Caco-2 (cell line): ENCODE measurements at regions not wholly inside any gene's neighbourhood (a gene's known extent, or its start where the extent isn't known, plus 50 kb on each side); places are given as distances from the start of the nearest gene placed in this dataset.

Experiments
- BruUV-seq: library from RNA; stranded (reverse); fragments of 400-500 nt; replicated peaks from 2 replicates; lab custom pipeline; 2021; lab: Mats Ljungman, UMichigan
- CTCF ChIA-PET: fragments of 300-600 bp; sonication (Branson Sonifier 250); formaldehyde crosslinking; loops from one replicate; lab custom pipeline; 2022; ENCODE audit warnings: antibody characterized with exemption; lab: Charles Lee
- POLR2A ChIA-PET: fragments of 300-600 bp; sonication (Branson Sonifier 250); formaldehyde crosslinking; loops from one replicate; lab custom pipeline; 2022; ENCODE audit warnings: antibody characterized with exemption; lab: Charles Lee
- DNase-seq, 2 experiments: peaks; one replicate each; pipeline versions ENCODE4 v3.0.0 to v3.0.0-alpha.2; 2020 to 2022
- H3K27me3 ChIP-seq: replicated peaks from 2 replicates; pipeline ENCODE4 v1.6.0; 2011; ENCODE audit warnings: low read length; ENCODE audit not compliant: control insufficient read depth, insufficient read depth
- H3K36me3 ChIP-seq: 2 replicates; pipeline ENCODE4 v1.5.1; 2011; ENCODE audit warnings: low read length; ENCODE audit not compliant: control insufficient read depth, insufficient read depth
- H3K4me1 ChIP-seq: fragments of 250-450 bp; sonication (Bioruptor Pico); 2 replicates; pipeline ENCODE4 v1.5.1; 2020; ENCODE audit warnings: mild to moderate bottlenecking
- H3K4me3 ChIP-seq: 2 replicates; pipeline ENCODE4 v1.5.1; 2011; ENCODE audit warnings: low read depth, mild to moderate bottlenecking, control low read depth, low read length
- H3K9me3 ChIP-seq: fragments of 250-450 bp; sonication (Bioruptor Pico); 2 replicates; pipeline ENCODE4 v1.5.1; 2020; ENCODE audit warnings: mild to moderate bottlenecking, moderate library complexity
- H3K27ac Mint-ChIP-seq: one replicate; pipeline ENCODE4 v1.8.0; 2022; ENCODE audit warnings: mixed read lengths; ENCODE audit not compliant: unreplicated experiment
- H3K27me3 Mint-ChIP-seq: one replicate; pipeline ENCODE4 v1.8.0; 2022; ENCODE audit warnings: mixed read lengths; ENCODE audit not compliant: insufficient read depth, unreplicated experiment
- H3K36me3 Mint-ChIP-seq: one replicate; pipeline ENCODE4 v1.8.0; 2022; ENCODE audit warnings: mild to moderate bottlenecking, mixed read lengths; ENCODE audit not compliant: insufficient read depth, unreplicated experiment
- H3K4me1 Mint-ChIP-seq: one replicate; pipeline ENCODE4 v1.8.0; 2022; ENCODE audit warnings: low read depth, mixed read lengths; ENCODE audit not compliant: unreplicated experiment
- H3K4me3 Mint-ChIP-seq: one replicate; pipeline ENCODE4 v1.8.0; 2022; ENCODE audit warnings: mild to moderate bottlenecking, moderate library complexity, mixed read lengths; ENCODE audit not compliant: unreplicated experiment
- H3K9me3 Mint-ChIP-seq: one replicate; pipeline ENCODE4 v1.8.0; 2022; ENCODE audit warnings: mixed read lengths; ENCODE audit not compliant: unreplicated experiment
- intact Hi-C: fragments of 100-400 bp; cut with micrococcal nuclease; formaldehyde crosslinking; loops from one replicate; pipeline ENCODE4 v1.10.0; 2022; ENCODE audit not compliant: unreplicated experiment
- TF ChIP-seq, protein P1 (sequence below), 2 experiments: fragments of 200-600 bp in 1 of 2; IDR thresholded peaks; 1 replicate in 1 of 2; 2 replicates in 1 of 2; pipeline versions ENCODE4 v1.5.1 to v1.8.0; 2011 to 2022; ENCODE audit warnings: antibody characterized with exemption in 1 of 2, control low read depth in 1 of 2, inconsistent platforms in 1 of 2, low read depth in 1 of 2, low read length in 1 of 2, mild to moderate bottlenecking in 1 of 2, moderate library complexity in 1 of 2; ENCODE audit not compliant: insufficient read depth in 1 of 2, severe bottlenecking in 1 of 2, unreplicated experiment in 1 of 2

GRCh38 chr18:69300185-69300584 is 100.5 kb upstream of the DOK6 start:
- no peak overlapping the region for H3K27ac Mint-ChIP-seq
- no peaks in the 10 kb centered on the region for H3K4me1 ChIP-seq
- TF ChIP-seq, protein P1, sequence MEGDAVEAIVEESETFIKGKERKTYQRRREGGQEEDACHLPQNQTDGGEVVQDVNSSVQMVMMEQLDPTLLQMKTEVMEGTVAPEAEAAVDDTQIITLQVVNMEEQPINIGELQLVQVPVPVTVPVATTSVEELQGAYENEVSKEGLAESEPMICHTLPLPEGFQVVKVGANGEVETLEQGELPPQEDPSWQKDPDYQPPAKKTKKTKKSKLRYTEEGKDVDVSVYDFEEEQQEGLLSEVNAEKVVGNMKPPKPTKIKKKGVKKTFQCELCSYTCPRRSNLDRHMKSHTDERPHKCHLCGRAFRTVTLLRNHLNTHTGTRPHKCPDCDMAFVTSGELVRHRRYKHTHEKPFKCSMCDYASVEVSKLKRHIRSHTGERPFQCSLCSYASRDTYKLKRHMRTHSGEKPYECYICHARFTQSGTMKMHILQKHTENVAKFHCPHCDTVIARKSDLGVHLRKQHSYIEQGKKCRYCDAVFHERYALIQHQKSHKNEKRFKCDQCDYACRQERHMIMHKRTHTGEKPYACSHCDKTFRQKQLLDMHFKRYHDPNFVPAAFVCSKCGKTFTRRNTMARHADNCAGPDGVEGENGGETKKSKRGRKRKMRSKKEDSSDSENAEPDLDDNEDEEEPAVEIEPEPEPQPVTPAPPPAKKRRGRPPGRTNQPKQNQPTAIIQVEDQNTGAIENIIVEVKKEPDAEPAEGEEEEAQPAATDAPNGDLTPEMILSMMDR (IDR thresholded peaks at IDR 0.05; ENCODE audit: insufficient read depth in 1 of 2, low read depth in 1 of 2, low read length in 1 of 2, severe bottlenecking in 1 of 2, unreplicated experiment in 1 of 2) = no peak
- H3K9me3 Mint-ChIP-seq = peaks cover 16% of the 10 kb centered on the region
- ChIA-PET POLR2A (no interaction called here), CTCF (no interaction called here)
- no peak overlapping the region for H3K4me3 Mint-ChIP-seq
- no peaks in the 10 kb centered on the region for H3K9me3 ChIP-seq
- H3K36me3 ChIP-seq = no peaks in the 10 kb centered on the region
- no peaks in the 10 kb centered on the region for H3K27me3 Mint-ChIP-seq
- no peak overlapping the region for H3K4me3 ChIP-seq
- intact Hi-C loops = no loop called here
- no peak for DNase-seq
- H3K27me3 ChIP-seq = no peaks in the 10 kb centered on the region
- H3K36me3 Mint-ChIP-seq = no peaks in the 10 kb centered on the region
- BruUV-seq = no TSS peak
- H3K4me1 Mint-ChIP-seq = peaks cover 5% of the 10 kb centered on the region

DNA sequence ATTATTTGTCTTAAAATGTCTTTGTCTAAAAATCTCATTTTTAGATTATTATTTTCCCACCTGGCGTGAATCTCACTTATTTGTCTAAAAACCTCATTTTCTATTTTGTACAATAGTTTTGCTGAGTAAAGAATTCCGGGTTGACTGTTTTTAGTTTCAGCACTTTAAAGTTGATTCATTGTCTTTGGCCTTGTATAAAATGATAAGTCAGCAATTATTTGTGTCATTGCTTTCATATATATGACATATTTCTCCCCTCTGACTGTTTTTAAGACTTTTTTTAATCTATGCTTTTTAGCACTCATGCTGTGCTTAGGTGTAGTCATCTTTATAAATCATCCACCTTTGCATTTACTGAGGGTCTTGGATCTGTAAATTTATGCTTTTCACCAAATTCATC is 92.1 kb upstream of the DOK6 start:
- Histone ChIP-seq H3K36me3 (no peaks in the 10 kb centered on the region), H3K27me3 (no peaks in the 10 kb centered on the region), H3K4me3 (no peak overlapping the region), H3K4me1 (no peaks in the 10 kb centered on the region), H3K9me3 (no peaks in the 10 kb centered on the region)
- Mint-ChIP-seq H3K4me1 (no peaks in the 10 kb centered on the region), H3K27me3 (no peaks in the 10 kb centered on the region), H3K36me3 (no peaks in the 10 kb centered on the region), H3K9me3 (no peaks in the 10 kb centered on the region), H3K4me3 (no peak overlapping the region), H3K27ac (no peak overlapping the region)
- intact Hi-C loops = no loop called here
- DNase-seq = no peak
- POLR2A ChIA-PET = no interaction called here
- TF ChIP-seq, protein P1 (IDR thresholded peaks at IDR 0.05; ENCODE audit: insufficient read depth in 1 of 2, low read depth in 1 of 2, low read length in 1 of 2, severe bottlenecking in 1 of 2, unreplicated experiment in 1 of 2) = no peak
- no TSS peak for BruUV-seq
- CTCF ChIA-PET = no interaction called here

DNA sequence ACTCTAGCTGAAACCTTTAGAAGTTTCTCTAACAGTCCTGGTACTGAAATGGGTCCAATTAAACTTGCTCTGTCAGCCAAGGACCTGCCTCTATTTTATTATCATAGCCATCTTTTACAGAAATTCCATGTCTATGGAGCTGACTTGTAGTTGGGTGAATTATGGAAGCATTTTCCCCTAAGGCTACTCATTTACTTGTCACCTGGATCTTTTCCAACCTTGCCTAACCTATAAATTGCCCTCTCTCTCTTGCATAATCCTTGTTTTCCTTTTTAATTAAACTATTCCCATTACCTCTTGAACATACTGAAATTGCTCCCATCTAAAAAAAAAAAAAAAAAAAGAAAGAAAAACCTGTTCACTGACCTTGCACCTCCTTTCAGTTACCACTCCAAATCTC is 74.6 kb upstream of the DOK6 start:
- intact Hi-C loops = no loop called here
- TF ChIP-seq, protein P1 (IDR thresholded peaks at IDR 0.05; ENCODE audit: insufficient read depth in 1 of 2, low read depth in 1 of 2, low read length in 1 of 2, severe bottlenecking in 1 of 2, unreplicated experiment in 1 of 2) = no peak
- Histone ChIP-seq H3K9me3 (no peaks in the 10 kb centered on the region), H3K36me3 (no peaks in the 10 kb centered on the region), H3K4me3 (no peak overlapping the region), H3K27me3 (no peaks in the 10 kb centered on the region), H3K4me1 (0 out of 2 replicates have a peak, but pooled peaks cover 4% of the 10 kb centered on the region)
- Mint-ChIP-seq H3K27me3 (no peaks in the 10 kb centered on the region), H3K27ac (no peak overlapping the region), H3K36me3 (peaks cover 4% of the 10 kb centered on the region), H3K4me1 (peaks cover 13% of the 10 kb centered on the region), H3K4me3 (no peak overlapping the region), H3K9me3 (no peaks in the 10 kb centered on the region)
- no peak for DNase-seq
- BruUV-seq = no TSS peak
- CTCF ChIA-PET = no interaction called here
- POLR2A ChIA-PET = no interaction called here
